ENCODE measurements at regions not wholly inside any gene's neighbourhood (a gene's known extent, or its start where the extent isn't known, plus 50 kb on each side); places are given as distances from the start of the nearest gene placed in this dataset.
"Not testable (repeated sequence)": the region's sequence is repeated elsewhere in the genome, so short reads cannot be mapped to it uniquely, and the experiment has no call there.

GRCh38 chr14:80010245-80010644 is 201.1 kb downstream of the DIO2 start:
- not testable (repeated sequence) for TF ChIP-seq POLR2A, CTCF, EP300, POLR2AphosphoS5 (IDR thresholded peaks at IDR 0.05)
